ENCODE measurements at regions not wholly inside any gene's neighbourhood (a gene's known extent, or its start where the extent isn't known, plus 50 kb on each side); places are given as distances from the start of the nearest gene placed in this dataset.

DNA sequence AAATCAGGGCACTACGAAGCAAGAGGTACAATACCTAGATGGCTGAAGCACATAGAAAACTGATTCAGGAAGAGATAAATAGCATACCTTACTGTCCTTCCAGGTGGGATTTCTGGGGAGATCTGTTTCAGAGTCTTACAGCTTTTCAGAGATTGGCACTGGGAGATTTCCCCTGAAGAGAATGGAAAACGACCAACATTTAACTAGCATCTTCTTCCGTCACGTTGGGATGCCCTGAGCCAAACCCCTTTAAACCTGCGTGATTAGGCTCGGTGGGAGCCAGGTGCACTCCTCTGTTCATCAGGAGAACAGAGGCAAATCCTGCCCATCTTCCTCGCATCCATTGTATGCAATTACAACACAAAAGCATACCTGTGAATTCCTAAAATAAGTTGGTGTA lies 614.5 kb downstream of the HDGFL1 start:
- no peaks in the 10 kb centered on the region for H4K20me1 ChIP-seq (replicated peaks; ENCODE audit: control insufficient read depth, extremely low read depth, insufficient read depth, low read length)
- ChIA-PET CTCF (no interaction called here), POLR2A (no interaction called here)
- no peaks in the 10 kb centered on the region for H3K9me3 ChIP-seq (replicated peaks; ENCODE audit: control insufficient read depth, insufficient read depth, low read length)
- H2AFZ ChIP-seq (ENCODE audit: low read depth, low read length) = no peak overlapping the region
- DNase-seq (ENCODE audit: low read depth, low spot score) (no peak), FAIRE-seq (no peak)
- no peak overlapping the region for H3K4me2 ChIP-seq (ENCODE audit: insufficient read depth, low read length)
- no peaks in the 10 kb centered on the region for H3K4me1 ChIP-seq (ENCODE audit: control insufficient read depth, extremely low read depth, insufficient read depth, low read length)
- no peaks in the 10 kb centered on the region for H3K9me1 ChIP-seq (replicated peaks; ENCODE audit: control insufficient read depth, extremely low read depth, insufficient read depth, low read length)
- H3K27me3 ChIP-seq (ENCODE audit: control insufficient read depth in 2 of 2, insufficient read depth in 2 of 2, low read length in 2 of 2) = no peaks in the 10 kb centered on the region
- BruUV-seq (replicated peaks) = no TSS peak
- intact Hi-C loops (cut with micrococcal nuclease) = no loop called here
- no peak overlapping the region for H3K27ac ChIP-seq (ENCODE audit: insufficient read depth, low read depth, low read length)
- H3K36me3 ChIP-seq (ENCODE audit: control insufficient read depth in 2 of 2, extremely low read depth in 1 of 2, insufficient read depth in 2 of 2, low read length in 2 of 2) = no peaks in the 10 kb centered on the region
- no peaks in the 10 kb centered on the region for H3K79me2 ChIP-seq (ENCODE audit: control insufficient read depth, insufficient read depth, low read length)
- no peak for TF ChIP-seq JUN (IDR thresholded peaks at IDR 0.05; ENCODE audit: borderline replicate concordance, insufficient read depth, insufficient read length, low read depth)
- TF ChIP-seq, protein P1, sequence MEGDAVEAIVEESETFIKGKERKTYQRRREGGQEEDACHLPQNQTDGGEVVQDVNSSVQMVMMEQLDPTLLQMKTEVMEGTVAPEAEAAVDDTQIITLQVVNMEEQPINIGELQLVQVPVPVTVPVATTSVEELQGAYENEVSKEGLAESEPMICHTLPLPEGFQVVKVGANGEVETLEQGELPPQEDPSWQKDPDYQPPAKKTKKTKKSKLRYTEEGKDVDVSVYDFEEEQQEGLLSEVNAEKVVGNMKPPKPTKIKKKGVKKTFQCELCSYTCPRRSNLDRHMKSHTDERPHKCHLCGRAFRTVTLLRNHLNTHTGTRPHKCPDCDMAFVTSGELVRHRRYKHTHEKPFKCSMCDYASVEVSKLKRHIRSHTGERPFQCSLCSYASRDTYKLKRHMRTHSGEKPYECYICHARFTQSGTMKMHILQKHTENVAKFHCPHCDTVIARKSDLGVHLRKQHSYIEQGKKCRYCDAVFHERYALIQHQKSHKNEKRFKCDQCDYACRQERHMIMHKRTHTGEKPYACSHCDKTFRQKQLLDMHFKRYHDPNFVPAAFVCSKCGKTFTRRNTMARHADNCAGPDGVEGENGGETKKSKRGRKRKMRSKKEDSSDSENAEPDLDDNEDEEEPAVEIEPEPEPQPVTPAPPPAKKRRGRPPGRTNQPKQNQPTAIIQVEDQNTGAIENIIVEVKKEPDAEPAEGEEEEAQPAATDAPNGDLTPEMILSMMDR (IDR thresholded peaks at IDR 0.05; ENCODE audit: extremely low read depth in 1 of 2, insufficient read depth in 1 of 2, low read depth in 1 of 2, low read length in 2 of 2) = no peak
- TF ChIP-seq EZH2 (IDR thresholded peaks at IDR 0.05; ENCODE audit: borderline replicate concordance, low read depth, low read length, severe bottlenecking) = no peak
- no peak for TF ChIP-seq POLR2AphosphoS5 (IDR thresholded peaks at IDR 0.05; ENCODE audit: insufficient read depth, low read depth, low read length)
- TF ChIP-seq GATA2 (IDR thresholded peaks at IDR 0.05; ENCODE audit: insufficient read depth, insufficient read length, low read depth, low read length) = no peak
- no peak for TF ChIP-seq POLR2A (IDR thresholded peaks at IDR 0.05; ENCODE audit: low read depth, low read length)
- TF ChIP-seq, protein P2, sequence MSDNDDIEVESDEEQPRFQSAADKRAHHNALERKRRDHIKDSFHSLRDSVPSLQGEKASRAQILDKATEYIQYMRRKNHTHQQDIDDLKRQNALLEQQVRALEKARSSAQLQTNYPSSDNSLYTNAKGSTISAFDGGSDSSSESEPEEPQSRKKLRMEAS (IDR thresholded peaks at IDR 0.05; ENCODE audit: insufficient read depth, insufficient read length) = no peak
- TF ChIP-seq FOS (IDR thresholded peaks at IDR 0.05; ENCODE audit: borderline replicate concordance, insufficient read depth, low read length) = no peak
- TF ChIP-seq MYC (IDR thresholded peaks at IDR 0.05; ENCODE audit: low read depth, low read length) = no peak
- no peak overlapping the region for H3K4me3 ChIP-seq (replicated peaks in 1 of 3; ENCODE audit: insufficient read depth in 1 of 3, low read depth in 1 of 3, low read length in 3 of 3)
- dilution Hi-C loops (cut with MboI; ENCODE audit: extremely low pct_ligation_motif_present, low sequenced_read_pairs) = no loop called here
- no peak overlapping the region for H3K9ac ChIP-seq (replicated peaks; ENCODE audit: extremely low read depth, insufficient read depth, low read length)
